NCI-H1930 (cell line): ENCODE measurements at regions not wholly inside any gene's neighbourhood (a gene's known extent, or its start where the extent isn't known, plus 50 kb on each side); places are given as distances from the start of the nearest gene placed in this dataset.

Experiments
- DNase-seq, 2 experiments: peaks; one replicate each; lab custom pipeline; 2025; lab: John Stamatoyannopoulos, UW

DNA sequence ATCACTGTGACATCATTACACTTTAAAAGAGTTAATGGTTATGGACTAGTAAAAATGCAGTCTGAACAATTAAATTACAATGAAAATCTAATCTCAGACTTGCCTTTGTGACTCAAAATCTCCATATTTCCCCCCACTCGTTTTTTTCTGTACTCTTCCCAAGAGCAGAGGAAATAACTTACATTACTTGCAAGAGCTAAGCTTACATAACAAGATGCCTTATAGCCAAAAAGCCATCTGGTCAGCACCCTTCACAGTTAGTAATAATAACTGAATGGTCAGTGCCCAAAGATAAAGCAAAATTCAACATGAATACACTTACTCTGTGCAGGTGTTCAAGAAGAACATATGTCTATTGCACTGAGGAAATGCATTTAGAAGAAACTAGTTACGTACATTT lies 1381.5 kb upstream of the CELF2 start:
- no peak for DNase-seq

GRCh38 chr10:9643782-9644181 lies 1373.9 kb upstream of the CELF2 start:
- DNase-seq, result no peak

DNA sequence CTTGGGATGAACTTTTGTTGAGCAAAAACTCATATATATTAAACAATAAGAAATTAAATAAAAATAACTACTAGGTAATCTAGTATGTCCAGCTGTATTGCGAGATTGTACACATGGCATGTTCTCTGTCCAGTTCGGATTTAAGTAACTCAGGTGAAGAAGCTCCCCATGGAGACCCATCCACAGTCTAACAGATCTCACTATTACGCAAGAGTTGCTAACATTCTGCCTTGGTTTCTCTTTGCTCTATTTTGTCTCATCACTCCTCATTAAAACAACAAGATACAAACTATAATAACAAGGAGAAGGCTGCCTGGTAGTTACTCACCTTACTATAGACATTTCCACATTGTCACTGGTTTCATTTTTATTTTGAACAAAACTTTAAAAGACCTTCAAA lies 1372.3 kb upstream of the CELF2 start:
- no peak for DNase-seq

- DNase-seq, result no peak
Measured at GRCh38 chr10:9645928-9646600, 1371.6 kb upstream of the CELF2 start.

GRCh38 chr10:9654261-9654660 lies 1363.4 kb upstream of the CELF2 start:
- no peak for DNase-seq

- no peak for DNase-seq
Measured at GRCh38 chr10:9656386-9656785, 1361.3 kb upstream of the CELF2 start.

DNA sequence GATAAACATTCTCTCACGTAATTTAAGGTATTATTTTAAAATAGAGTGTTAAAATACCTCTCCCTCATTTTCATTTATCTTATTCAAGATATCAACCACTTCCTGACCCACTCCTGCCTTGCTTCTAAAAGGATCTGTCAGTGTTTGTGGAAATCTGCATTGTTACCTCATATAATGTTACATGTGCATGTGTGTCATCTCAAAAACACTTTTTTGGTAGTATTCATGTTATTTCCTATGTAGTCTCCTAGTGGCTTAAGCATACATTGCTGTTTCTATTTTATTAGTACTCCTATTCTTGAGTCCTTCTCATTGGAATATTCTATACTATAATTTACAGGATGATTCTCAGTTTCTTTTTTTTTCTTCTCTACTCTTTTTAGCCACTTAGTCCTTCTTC lies 1360.7 kb upstream of the CELF2 start:
- no peak for DNase-seq

GRCh38 chr10:9657530-9657929 lies 1360.1 kb upstream of the CELF2 start:
- no peak for DNase-seq

DNA sequence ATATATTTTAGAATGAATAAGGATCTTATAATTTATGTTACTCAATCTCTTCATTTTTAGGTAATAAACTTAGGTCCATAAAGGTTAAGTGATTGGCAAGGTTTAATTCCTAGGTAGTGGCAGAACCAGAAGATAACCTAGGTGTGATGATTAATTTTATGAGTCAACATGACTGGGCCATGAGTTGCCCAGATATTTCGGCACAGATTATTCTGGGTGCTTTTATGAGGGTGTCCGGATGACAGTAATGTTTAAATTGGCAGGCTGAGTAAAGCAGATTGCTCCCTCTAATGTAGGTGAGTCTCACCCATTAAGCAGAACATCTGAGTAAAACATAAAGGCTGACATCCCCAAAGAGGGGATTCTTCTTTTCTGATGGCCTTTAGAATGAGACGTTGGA lies 1349.3 kb upstream of the CELF2 start:
- no peak for DNase-seq

- no peak for DNase-seq
Measured at GRCh38 chr10:9670911-9671310, 1346.8 kb upstream of the CELF2 start.

GRCh38 chr10:9681655-9682054 lies 1336.0 kb upstream of the CELF2 start:
- no peak for DNase-seq

DNA sequence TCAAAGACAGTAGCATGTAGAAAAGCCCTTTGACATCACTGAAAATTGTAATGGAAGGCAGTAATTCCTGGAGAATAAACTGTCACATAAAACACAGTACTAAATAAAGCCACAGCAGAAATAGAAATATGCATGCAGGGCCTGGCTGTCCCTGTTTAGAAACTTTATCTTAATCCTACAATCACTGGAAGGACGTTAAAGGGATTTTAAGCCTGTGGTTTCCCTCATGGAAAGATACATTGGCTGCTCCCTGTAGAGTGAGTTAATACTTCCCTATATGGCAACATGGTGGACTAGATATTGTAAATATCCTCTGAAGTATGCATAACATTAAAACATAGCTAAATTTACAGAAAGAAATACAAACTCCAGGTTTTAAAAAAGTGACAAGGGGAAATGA lies 1334.9 kb upstream of the CELF2 start:
- no peak for DNase-seq

GRCh38 chr10:9684186-9684585 lies 1333.5 kb upstream of the CELF2 start:
- DNase-seq, result no peak

DNA sequence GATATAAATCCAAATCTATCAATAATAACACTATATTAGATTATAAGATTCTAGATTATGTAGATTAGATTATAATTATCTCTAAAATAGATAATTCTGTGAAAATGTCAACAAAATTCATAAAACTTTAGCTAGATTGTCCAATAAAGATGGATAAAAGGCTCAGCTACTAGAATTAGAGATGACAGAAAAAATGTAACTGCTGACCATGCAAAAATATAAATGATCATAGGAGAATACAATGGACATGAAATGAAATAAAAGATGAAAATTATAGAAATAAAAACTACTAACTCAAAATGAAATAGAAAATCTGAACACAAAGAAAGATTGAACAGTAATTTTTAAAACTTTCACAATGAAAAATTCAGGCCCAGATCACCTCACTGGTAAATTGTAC lies 1332.1 kb upstream of the CELF2 start:
- DNase-seq, result no peak

DNA sequence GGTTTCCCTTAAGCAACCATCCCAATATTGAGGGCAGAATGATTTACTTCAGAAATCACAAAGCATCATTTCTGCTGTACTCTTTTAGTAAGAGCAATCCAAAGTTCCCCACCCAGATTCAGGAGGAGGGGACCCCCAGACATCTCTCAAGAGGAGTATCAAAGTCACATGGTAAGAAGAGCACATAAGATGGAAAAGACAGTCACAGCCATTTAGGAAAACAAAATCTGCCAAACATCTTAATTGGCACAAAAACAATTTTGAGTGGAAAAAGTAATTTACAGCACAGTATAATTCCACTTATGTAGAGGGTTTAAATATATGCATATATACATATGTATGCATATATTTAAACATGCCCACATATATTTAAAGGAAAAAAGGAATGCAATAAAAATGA lies 1329.0 kb upstream of the CELF2 start:
- no peak for DNase-seq

- DNase-seq, result no peak
Measured at GRCh38 chr10:9707216-9707615, 1310.5 kb upstream of the CELF2 start.

DNA sequence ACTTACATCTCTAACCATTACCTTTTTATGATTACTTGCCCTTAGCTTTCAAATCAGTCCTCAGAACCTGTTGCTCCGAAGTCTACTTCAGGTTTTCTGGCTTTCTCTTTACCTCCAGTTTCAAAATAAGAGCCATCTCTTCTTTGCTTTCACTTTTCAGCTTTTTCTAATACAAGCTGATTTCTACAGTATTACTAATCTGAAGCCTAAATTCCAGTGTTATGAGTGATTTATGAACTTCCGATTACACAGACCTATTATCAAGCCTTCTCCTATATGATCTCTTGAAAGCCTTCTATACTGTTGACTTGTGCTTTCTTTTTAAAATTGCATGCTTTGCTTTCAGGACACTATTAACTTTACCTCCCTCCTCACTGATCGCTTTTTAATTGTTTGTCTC lies 1307.8 kb upstream of the CELF2 start:
- DNase-seq, result no peak

GRCh38 chr10:9712393-9712792 lies 1305.3 kb upstream of the CELF2 start:
- DNase-seq, result no peak

GRCh38 chr10:9719246-9719645 lies 1298.4 kb upstream of the CELF2 start:
- DNase-seq, result no peak

DNA sequence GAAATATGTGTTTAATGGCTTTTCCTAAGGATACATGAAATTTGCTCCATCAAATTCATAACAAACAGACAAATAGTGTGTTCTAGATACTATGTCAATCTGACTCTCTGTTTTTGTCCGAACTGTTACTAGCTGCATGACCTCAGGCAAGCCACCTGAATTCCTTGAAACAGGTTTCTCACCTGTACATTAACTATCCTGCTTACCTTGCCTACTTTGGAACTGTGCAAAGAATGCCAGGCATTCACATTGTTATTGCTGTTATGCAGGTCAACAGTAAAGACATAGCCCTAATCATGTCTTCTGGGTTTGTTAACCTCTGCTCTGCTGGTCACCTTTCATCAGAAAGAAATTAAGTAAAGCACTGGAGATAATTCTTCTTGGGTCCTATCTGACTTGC lies 1283.9 kb upstream of the CELF2 start:
- DNase-seq, result no peak

GRCh38 chr10:9734218-9734617 lies 1283.5 kb upstream of the CELF2 start:
- no peak for DNase-seq

GRCh38 chr10:9735731-9736130 lies 1281.9 kb upstream of the CELF2 start:
- no peak for DNase-seq

DNA sequence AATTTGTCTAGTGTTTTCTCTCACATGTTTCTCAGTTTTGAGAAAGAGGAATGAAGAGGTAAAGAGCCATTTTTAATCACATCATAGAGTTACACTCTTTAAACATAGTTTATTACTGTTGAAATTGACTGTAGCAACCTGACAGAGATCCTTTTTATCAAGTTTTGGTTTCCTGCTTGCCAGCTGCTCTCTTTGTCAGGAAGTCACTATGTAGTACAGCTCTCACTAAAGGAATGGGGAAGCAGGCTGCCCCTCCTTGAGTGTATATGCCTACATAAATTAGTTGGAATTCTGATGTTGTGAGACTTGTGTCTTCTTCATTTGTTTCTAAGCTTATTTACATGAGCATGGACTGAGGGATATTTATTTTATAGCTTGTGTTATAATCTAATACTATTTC lies 1274.0 kb upstream of the CELF2 start:
- DNase-seq, result no peak

GRCh38 chr10:9745158-9745557 lies 1272.5 kb upstream of the CELF2 start:
- no peak for DNase-seq

DNA sequence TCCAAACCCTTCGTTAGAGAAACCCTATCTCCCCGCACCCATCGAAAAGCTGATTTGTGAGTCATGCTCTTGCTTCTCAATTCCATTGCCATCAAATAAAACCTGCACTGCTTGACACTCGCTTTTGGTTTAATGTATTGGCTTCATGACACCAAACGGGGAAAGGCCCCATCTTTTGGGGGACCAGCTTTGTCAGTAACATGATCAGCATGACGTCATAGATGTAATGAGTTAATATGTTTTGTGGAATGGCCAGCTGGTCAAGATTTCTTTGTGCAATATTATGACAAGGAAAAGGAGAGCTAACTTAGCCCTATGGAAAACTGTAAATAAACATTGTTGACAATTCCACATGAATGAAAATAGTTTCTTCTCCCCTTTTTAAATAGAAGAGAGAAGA lies 1260.5 kb upstream of the CELF2 start:
- no peak for DNase-seq
